T-helper 1 cell treated with Interleukin-12 subunit alpha and Interleukin-12 subunit beta and Interleukin-4 antibody, amounts not matched to agents 30 μg/mL and 1 μg/mL, for 36 hours (primary cell): ENCODE measurements at regions not wholly inside any gene's neighbourhood (a gene's known extent, or its start where the extent isn't known, plus 50 kb on each side); places are given as distances from the start of the nearest gene placed in this dataset.

Source experiments
- H3K27ac Mint-ChIP-seq: one replicate; pipeline ENCODE4 v1.8.0; 2021; ENCODE audit warnings: mild to moderate bottlenecking, mixed read lengths
- H3K27me3 Mint-ChIP-seq: one replicate; pipeline ENCODE4 v1.8.0; 2021; ENCODE audit warnings: low read depth, mixed read lengths
- H3K36me3 Mint-ChIP-seq: one replicate; pipeline ENCODE4 v1.8.0; 2021; ENCODE audit warnings: low read depth, mixed read lengths
- H3K4me1 Mint-ChIP-seq: one replicate; pipeline ENCODE4 v1.8.0; 2021; ENCODE audit warnings: low read depth, mixed read lengths
- H3K4me3 Mint-ChIP-seq: one replicate; pipeline ENCODE4 v1.8.0; 2021; ENCODE audit warnings: mild to moderate bottlenecking, moderate library complexity, mixed read lengths
- H3K9me3 Mint-ChIP-seq: one replicate; pipeline ENCODE4 v1.8.0; 2021; ENCODE audit warnings: mixed read lengths

- Mint-ChIP-seq H3K27me3 (no peaks in the 10 kb centered on the region), H3K36me3 (no peaks in the 10 kb centered on the region), H3K4me3 (no peak overlapping the region), H3K27ac (no peak overlapping the region), H3K4me1 (no peaks in the 10 kb centered on the region), H3K9me3 (peaks cover 24% of the 10 kb centered on the region)
Measured at GRCh38 chr17:70296456-70296855, 127.1 kb downstream of the KCNJ2 start.

DNA sequence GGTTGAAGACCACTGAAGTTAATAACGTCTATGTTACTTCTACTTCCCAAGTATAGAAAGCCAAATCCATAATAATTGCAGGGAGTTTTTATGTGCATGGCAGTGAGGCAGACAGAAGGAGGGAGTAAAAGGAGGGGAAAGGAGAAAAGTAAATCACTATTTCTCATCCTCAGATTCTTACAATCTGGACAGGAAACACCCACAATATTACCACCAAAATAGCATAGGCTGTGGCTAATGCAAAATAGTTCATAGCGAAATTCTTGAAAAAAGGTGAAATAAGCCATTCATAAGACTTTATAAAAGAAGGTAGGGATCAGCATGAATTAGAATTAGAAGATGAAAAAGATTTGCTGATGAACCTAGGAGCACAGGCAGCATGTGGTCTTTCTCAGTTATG lies 128.1 kb downstream of the KCNJ2 start:
- Mint-ChIP-seq H3K9me3 (peaks cover 21% of the 10 kb centered on the region), H3K4me3 (no peak overlapping the region), H3K27ac (no peak overlapping the region), H3K4me1 (no peaks in the 10 kb centered on the region), H3K27me3 (no peaks in the 10 kb centered on the region), H3K36me3 (no peaks in the 10 kb centered on the region)

- Mint-ChIP-seq H3K4me1 (no peaks in the 10 kb centered on the region), H3K27ac (no peak overlapping the region), H3K27me3 (no peaks in the 10 kb centered on the region), H3K36me3 (no peaks in the 10 kb centered on the region), H3K4me3 (no peak overlapping the region), H3K9me3 (peaks cover 25% of the 10 kb centered on the region)
Measured at GRCh38 chr17:70298929-70299531, 129.7 kb downstream of the KCNJ2 start.

GRCh38 chr17:70307430-70308225 lies 138.3 kb downstream of the KCNJ2 start:
- Mint-ChIP-seq H3K36me3 (no peaks in the 10 kb centered on the region), H3K27ac (no peak overlapping the region), H3K27me3 (no peaks in the 10 kb centered on the region), H3K4me3 (no peak overlapping the region), H3K4me1 (no peaks in the 10 kb centered on the region), H3K9me3 (peaks cover 4% of the 10 kb centered on the region)

GRCh38 chr17:70308618-70309017 lies 139.3 kb downstream of the KCNJ2 start:
- H3K36me3 Mint-ChIP-seq = no peaks in the 10 kb centered on the region
- no peaks in the 10 kb centered on the region for H3K27me3 Mint-ChIP-seq
- H3K9me3 Mint-ChIP-seq = peaks cover under 1% of the 10 kb centered on the region
- H3K4me3 Mint-ChIP-seq = no peak overlapping the region
- H3K4me1 Mint-ChIP-seq = no peaks in the 10 kb centered on the region
- H3K27ac Mint-ChIP-seq = no peak overlapping the region

GRCh38 chr17:70310221-70310672 lies 140.9 kb downstream of the KCNJ2 start:
- H3K27ac Mint-ChIP-seq = no peak overlapping the region
- H3K27me3 Mint-ChIP-seq = no peaks in the 10 kb centered on the region
- H3K4me3 Mint-ChIP-seq = no peak overlapping the region
- H3K9me3 Mint-ChIP-seq = no peaks in the 10 kb centered on the region
- H3K4me1 Mint-ChIP-seq = no peaks in the 10 kb centered on the region
- H3K36me3 Mint-ChIP-seq = no peaks in the 10 kb centered on the region

- Mint-ChIP-seq H3K4me1 (no peaks in the 10 kb centered on the region), H3K9me3 (no peaks in the 10 kb centered on the region), H3K27ac (no peak overlapping the region), H3K4me3 (no peak overlapping the region), H3K27me3 (no peaks in the 10 kb centered on the region), H3K36me3 (no peaks in the 10 kb centered on the region)
Measured at GRCh38 chr17:70313086-70313852, 143.9 kb downstream of the KCNJ2 start.

GRCh38 chr17:70314096-70314495 lies 144.8 kb downstream of the KCNJ2 start:
- no peaks in the 10 kb centered on the region for H3K36me3 Mint-ChIP-seq
- no peak overlapping the region for H3K4me3 Mint-ChIP-seq
- H3K27ac Mint-ChIP-seq = no peak overlapping the region
- H3K4me1 Mint-ChIP-seq = no peaks in the 10 kb centered on the region
- peaks cover 4% of the 10 kb centered on the region for H3K9me3 Mint-ChIP-seq
- no peaks in the 10 kb centered on the region for H3K27me3 Mint-ChIP-seq

GRCh38 chr17:70314506-70314905 lies 145.2 kb downstream of the KCNJ2 start:
- Mint-ChIP-seq H3K27me3 (no peaks in the 10 kb centered on the region), H3K9me3 (peaks cover 4% of the 10 kb centered on the region), H3K27ac (no peak overlapping the region), H3K4me1 (no peaks in the 10 kb centered on the region), H3K4me3 (no peak overlapping the region), H3K36me3 (no peaks in the 10 kb centered on the region)

- Mint-ChIP-seq H3K4me3 (no peak overlapping the region), H3K27ac (no peak overlapping the region), H3K4me1 (no peaks in the 10 kb centered on the region), H3K9me3 (peaks cover 4% of the 10 kb centered on the region), H3K36me3 (no peaks in the 10 kb centered on the region), H3K27me3 (no peaks in the 10 kb centered on the region)
Measured at GRCh38 chr17:70317421-70317820, 148.1 kb downstream of the KCNJ2 start.

DNA sequence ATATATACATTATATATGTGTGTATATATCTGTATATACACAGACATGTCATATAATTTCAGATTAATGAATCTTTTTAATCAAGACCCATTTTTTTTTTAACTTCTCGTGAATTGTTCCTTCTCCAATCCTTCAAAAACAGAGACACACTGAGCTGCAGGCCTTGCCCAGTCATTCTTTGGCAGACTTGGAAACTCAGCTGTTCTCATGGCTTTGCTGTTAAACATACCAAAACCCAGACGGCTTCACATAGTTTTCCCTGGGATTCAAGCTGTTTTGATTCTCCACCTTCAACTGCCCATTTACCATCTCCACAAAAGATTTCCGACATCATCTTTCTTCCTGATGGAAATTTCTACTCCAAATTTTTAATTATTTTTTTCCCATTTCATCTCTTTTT lies 148.7 kb downstream of the KCNJ2 start:
- Mint-ChIP-seq H3K4me1 (no peaks in the 10 kb centered on the region), H3K27me3 (no peaks in the 10 kb centered on the region), H3K9me3 (peaks cover 8% of the 10 kb centered on the region), H3K27ac (no peak overlapping the region), H3K4me3 (no peak overlapping the region), H3K36me3 (no peaks in the 10 kb centered on the region)

- Mint-ChIP-seq H3K27ac (no peak overlapping the region), H3K36me3 (no peaks in the 10 kb centered on the region), H3K4me3 (no peak overlapping the region), H3K27me3 (no peaks in the 10 kb centered on the region), H3K4me1 (no peaks in the 10 kb centered on the region), H3K9me3 (peaks cover 8% of the 10 kb centered on the region)
Measured at GRCh38 chr17:70319516-70319915, 150.2 kb downstream of the KCNJ2 start.

- Mint-ChIP-seq H3K4me3 (no peak overlapping the region), H3K27ac (no peak overlapping the region), H3K36me3 (no peaks in the 10 kb centered on the region), H3K27me3 (no peaks in the 10 kb centered on the region), H3K4me1 (no peaks in the 10 kb centered on the region), H3K9me3 (peaks cover 8% of the 10 kb centered on the region)
Measured at GRCh38 chr17:70320673-70321345, 151.5 kb downstream of the KCNJ2 start.

GRCh38 chr17:70321352-70321751 lies 152.0 kb downstream of the KCNJ2 start:
- H3K9me3 Mint-ChIP-seq = peaks cover 8% of the 10 kb centered on the region
- H3K36me3 Mint-ChIP-seq = no peaks in the 10 kb centered on the region
- no peak overlapping the region for H3K4me3 Mint-ChIP-seq
- no peak overlapping the region for H3K27ac Mint-ChIP-seq
- no peaks in the 10 kb centered on the region for H3K4me1 Mint-ChIP-seq
- no peaks in the 10 kb centered on the region for H3K27me3 Mint-ChIP-seq
